Spleen (tissue), 7 donors: ENCODE measurements at regions not wholly inside any gene's neighbourhood (a gene's known extent, or its start where the extent isn't known, plus 50 kb on each side); places are given as distances from the start of the nearest gene placed in this dataset.

ENCODE experiments used
- CTCF ChIP-seq, 11 experiments: fragments of 200-600 bp in 7 of 11; fragments of 450-650 bp in 4 of 11; sonication (generic) in 4 of 11; IDR thresholded peaks in 8 of 11; conservative IDR thresholded peaks in 3 of 11; 1 replicate in 7 of 11; 2 replicates in 4 of 11; pipeline versions ENCODE4 v1.4.0 to v1.8.0; 2016 to 2021; ENCODE audit warnings: antibody characterized with exemption in 11 of 11, inconsistent platforms in 4 of 11, mild to moderate bottlenecking in 1 of 11
- POLR2A ChIP-seq, 3 donors: fragments of 450-650 bp; IDR thresholded peaks; one replicate each; pipeline ENCODE4 v1.5.1; 2017; ENCODE audit warnings: antibody characterized with exemption in 3 of 3, mild to moderate bottlenecking in 1 of 3
- POLR2AphosphoS5 ChIP-seq, 3 donors: sonication (generic); formaldehyde crosslinking; IDR thresholded peaks; one replicate each; pipeline ENCODE4 v1.5.1; 2017; ENCODE audit warnings: antibody characterized with exemption in 3 of 3
- donor health status: DM: no; HTN: no; CAD: no; lungs with moderate emphysema.
- donor health status: DM: no; HTN: no; CAD: no.
- donor health status: DM: no; HTN: no; CAD: no.

GRCh38 chr11:70699294-70700221, 301.2 kb downstream of the CTTN start:
- no peak for TF ChIP-seq POLR2A (IDR thresholded peaks at IDR 0.05)
- TF ChIP-seq CTCF (IDR thresholded peaks at IDR 0.05 in 8 of 11, conservative IDR thresholded peaks at IDR 0.05 in 3 of 11) = no peak
- no peak for TF ChIP-seq POLR2AphosphoS5 (IDR thresholded peaks at IDR 0.05)
